ENCODE measurements at regions not wholly inside any gene's neighbourhood (a gene's known extent, or its start where the extent isn't known, plus 50 kb on each side); places are given as distances from the start of the nearest gene placed in this dataset.
A peak's percentile ranks its signal among the peaks of the same experiment; 100 is the strongest.

DNA sequence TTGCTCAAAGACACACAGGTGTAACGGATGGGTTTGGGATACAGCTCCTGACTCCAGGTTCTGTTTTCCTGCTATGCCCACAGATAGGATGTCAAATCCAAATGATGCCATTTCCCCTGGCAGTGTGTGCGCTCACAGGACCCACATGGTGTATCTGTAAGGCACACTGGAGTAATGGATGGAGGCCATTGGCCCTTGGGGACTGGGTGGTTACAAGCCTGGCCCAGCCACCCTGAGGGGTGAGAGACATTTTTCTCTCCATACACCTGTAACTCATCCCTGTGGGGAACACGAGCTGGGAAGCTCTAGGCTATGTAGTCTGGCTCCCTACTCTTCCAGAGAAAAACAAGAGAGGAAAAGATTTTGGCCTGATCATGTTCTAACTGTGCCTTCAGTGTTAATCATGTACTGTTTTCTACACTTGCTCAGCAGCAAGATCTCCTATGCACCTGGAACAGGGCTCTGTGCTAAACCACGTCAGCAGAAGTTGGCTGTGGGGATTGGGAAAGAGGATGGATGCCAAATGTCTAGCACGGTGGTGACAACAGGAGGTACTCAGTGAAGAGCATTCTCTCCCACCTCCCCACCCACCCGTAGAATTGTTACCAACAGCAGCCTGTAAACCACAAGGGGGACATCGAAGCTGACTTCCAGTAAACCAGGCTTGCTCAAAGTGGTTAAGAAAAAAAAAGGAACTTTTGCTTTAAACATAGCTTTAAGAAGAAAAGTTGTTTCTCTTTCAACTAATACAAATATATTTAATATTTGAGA is 237.0 kb downstream of the LACC1 start:
- H3K79me2 ChIP-seq (ENCODE audit: insufficient read depth, low read length): no peaks in the 10 kb centered on the region
- H3K18ac ChIP-seq (ENCODE audit: insufficient read length, low read depth, low read length): no peak overlapping the region
- no peak overlapping the region for H4K91ac ChIP-seq (ENCODE audit: insufficient read length, low read depth, low read length)
- no peak overlapping the region for H3K27ac ChIP-seq (ENCODE audit: insufficient read length, low read depth, low read length)
- H4K20me1 ChIP-seq (ENCODE audit: control insufficient read depth, insufficient read depth, insufficient read length): no peaks in the 10 kb centered on the region
- H2AFZ ChIP-seq (ENCODE audit: low read length): no peak overlapping the region
- no peak overlapping the region for H2BK15ac ChIP-seq (ENCODE audit: low read depth, low read length)
- no peaks in the 10 kb centered on the region for H3K27me3 ChIP-seq (ENCODE audit: insufficient read depth, low read length)
- TF ChIP-seq, protein P1, sequence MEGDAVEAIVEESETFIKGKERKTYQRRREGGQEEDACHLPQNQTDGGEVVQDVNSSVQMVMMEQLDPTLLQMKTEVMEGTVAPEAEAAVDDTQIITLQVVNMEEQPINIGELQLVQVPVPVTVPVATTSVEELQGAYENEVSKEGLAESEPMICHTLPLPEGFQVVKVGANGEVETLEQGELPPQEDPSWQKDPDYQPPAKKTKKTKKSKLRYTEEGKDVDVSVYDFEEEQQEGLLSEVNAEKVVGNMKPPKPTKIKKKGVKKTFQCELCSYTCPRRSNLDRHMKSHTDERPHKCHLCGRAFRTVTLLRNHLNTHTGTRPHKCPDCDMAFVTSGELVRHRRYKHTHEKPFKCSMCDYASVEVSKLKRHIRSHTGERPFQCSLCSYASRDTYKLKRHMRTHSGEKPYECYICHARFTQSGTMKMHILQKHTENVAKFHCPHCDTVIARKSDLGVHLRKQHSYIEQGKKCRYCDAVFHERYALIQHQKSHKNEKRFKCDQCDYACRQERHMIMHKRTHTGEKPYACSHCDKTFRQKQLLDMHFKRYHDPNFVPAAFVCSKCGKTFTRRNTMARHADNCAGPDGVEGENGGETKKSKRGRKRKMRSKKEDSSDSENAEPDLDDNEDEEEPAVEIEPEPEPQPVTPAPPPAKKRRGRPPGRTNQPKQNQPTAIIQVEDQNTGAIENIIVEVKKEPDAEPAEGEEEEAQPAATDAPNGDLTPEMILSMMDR (conservative IDR thresholded peaks at IDR 0.05): peak; percentile 42; the same call in 1 of the 3 replicates
- H3K9ac ChIP-seq (ENCODE audit: extremely low read depth, insufficient read length, low read length): no peak overlapping the region
- H3K56ac ChIP-seq (ENCODE audit: insufficient read length, low read depth, low read length): no peak overlapping the region
- WGBS (ENCODE audit: extremely low coverage, insufficient read length, low lambda C conversion rate): no CpG with 5 or more reads among the region's 7 CpGs
- Mint-ChIP-seq H3K4me1 (peaks cover 30 to 38% of the 10 kb centered on the region in 2 experiments), H3K27ac (peak overlapping the region in 1 of 3 experiments; percentile 61; a peak in 3 of 7 replicates), H3K4me3 (no peak overlapping the region), H3K27me3 (ENCODE audit: low read depth) (no peaks in the 10 kb centered on the region), H3K9me3 (no peaks in the 10 kb centered on the region), H3K36me3 (ENCODE audit: insufficient read depth in 1 of 3, low read depth in 3 of 3) (no peaks in the 10 kb centered on the region)
- H3K23ac ChIP-seq (ENCODE audit: insufficient read length, low read depth, low read length): no peak overlapping the region
- no peak overlapping the region for H2BK20ac ChIP-seq (ENCODE audit: low read depth, low read length, poor library complexity, severe bottlenecking)
- H3K23me2 ChIP-seq (ENCODE audit: insufficient read length, low read depth, low read length, poor library complexity, severe bottlenecking): no peaks in the 10 kb centered on the region
- H3T11ph ChIP-seq (ENCODE audit: low read length): no peak overlapping the region
- H3K9me3 ChIP-seq (ENCODE audit: control insufficient read depth, low read depth, low read length): no peaks in the 10 kb centered on the region
- H4K8ac ChIP-seq (replicated peaks; ENCODE audit: insufficient read length, low read depth, low read length): no peak overlapping the region
- H2BK12ac ChIP-seq (ENCODE audit: insufficient read length, low read depth, low read length): no peak overlapping the region
- H3K4me1 ChIP-seq (ENCODE audit: insufficient read depth, low read length): 0 out of 2 replicates have a peak, but pooled peaks cover 2% of the 10 kb centered on the region
- no peak overlapping the region for H2BK5ac ChIP-seq (ENCODE audit: insufficient read length, low read length)
- H3K4me2 ChIP-seq (ENCODE audit: insufficient read depth, insufficient read length, low read length): no peak overlapping the region
- no peak overlapping the region for H4K5ac ChIP-seq (ENCODE audit: insufficient read length, low read depth, low read length)
- no peak overlapping the region for H2BK120ac ChIP-seq (ENCODE audit: low read depth, low read length, poor library complexity, severe bottlenecking)
- H3K4ac ChIP-seq (ENCODE audit: low read depth, low read length): no peak overlapping the region
- no peak for DNase-seq
- H3K14ac ChIP-seq (ENCODE audit: insufficient read depth, low read length): no peak overlapping the region
- H2AK5ac ChIP-seq (ENCODE audit: insufficient read length, low read length): no peak overlapping the region
- no peaks in the 10 kb centered on the region for H3K79me1 ChIP-seq (ENCODE audit: insufficient read depth, low read depth, low read length, poor library complexity, severe bottlenecking)

Data from H9 (cell line).